HG03460 (cell line): ENCODE measurements at regions not wholly inside any gene's neighbourhood (a gene's known extent, or its start where the extent isn't known, plus 50 kb on each side); places are given as distances from the start of the nearest gene placed in this dataset.

Experiments used
- ATAC-seq: cut with Tn5 transposase; IDR thresholded peaks from one replicate; pipeline ENCODE4 v1.9.1; 2021; ENCODE audit not compliant: unreplicated experiment

DNA sequence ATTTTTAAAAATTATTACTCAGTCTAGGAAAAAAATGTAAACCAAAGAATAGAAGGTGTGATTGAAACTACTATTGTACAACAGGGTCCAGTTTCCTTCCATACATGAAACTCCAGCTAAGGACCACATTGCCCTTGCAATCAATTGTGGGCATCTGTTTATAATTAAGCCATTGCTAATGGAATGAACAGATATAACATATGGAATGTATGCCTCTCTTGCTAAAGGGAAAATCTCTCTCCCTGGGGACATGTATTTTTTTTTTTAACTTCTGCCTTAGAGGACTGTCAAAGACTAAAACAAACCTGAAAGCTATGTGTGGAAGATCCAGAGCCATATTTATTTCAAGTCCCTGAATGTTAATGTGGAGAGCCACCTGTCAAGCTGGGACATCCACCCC is 336.8 kb upstream of the MANEA start:
- no peak for ATAC-seq

DNA sequence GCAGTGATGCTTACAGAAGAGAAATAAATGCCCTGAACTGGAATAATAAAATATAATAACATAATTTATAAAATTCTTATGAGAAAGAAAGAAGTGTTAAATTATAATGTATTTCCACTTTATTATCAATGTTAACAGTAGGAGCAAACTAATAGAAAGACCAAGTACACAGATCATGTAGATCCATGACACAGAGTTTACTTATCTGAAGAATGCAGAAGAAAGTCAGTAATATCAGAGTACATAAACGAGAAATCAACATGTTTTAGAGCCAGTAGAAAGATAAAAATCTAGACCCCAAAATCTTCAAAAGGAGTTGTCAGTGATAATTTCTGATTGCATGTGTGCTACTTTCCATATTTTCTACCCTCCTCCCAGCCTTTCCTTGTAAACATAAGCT is 334.8 kb upstream of the MANEA start:
- no peak for ATAC-seq

DNA sequence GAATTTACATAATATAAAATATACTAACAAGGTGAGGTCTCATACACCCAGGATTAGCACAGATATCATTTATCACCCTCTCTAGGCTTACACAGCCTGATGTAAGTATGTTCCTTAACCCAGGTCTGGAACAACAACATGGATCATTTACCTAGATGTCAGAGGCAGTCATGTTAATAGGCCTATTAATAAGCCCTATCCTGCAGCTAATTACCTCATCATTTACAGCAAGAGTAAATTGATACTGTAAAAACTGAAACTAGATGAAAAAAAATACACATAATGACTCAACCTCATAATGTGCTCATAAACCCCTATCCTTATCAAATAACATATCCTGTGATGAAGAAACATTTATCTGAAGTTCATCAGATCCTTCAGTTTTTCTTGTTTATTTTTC is 334.3 kb upstream of the MANEA start:
- ATAC-seq = no peak

DNA sequence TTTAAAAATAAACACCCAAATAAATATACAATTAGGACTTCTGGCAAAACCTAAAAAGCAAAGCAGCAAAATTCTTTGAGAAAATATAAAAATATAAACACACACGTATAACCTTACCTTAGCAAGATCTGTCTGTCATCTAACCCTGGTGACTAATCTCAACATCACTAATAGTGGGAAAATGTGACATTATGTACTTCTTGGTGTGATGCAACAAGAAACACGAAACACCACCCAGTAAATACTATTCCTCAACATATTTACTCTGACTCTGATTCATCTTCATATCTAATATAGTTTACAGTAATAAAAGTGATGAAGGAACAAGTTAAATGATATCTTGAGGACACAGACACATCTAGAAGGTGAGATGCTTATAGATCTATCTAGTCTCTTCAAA is 332.6 kb upstream of the MANEA start:
- no peak for ATAC-seq

DNA sequence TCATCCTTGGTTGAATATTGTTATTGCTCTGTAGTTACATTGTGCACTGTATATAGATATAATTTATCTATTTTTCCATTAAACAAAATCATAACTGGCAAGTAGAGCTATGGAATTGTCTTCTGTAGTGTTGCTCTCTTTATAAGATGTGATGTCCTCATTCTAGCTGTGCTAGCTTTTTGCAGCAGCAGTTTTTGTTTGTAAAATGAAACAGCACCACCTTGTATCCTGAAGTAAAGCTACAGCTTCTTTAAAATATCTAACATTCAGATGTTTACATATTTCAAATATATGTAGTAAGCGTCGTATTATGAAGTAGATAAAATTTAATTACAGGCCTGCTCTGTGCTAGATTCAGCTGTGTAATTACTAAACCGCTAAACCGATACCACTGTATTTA is 328.8 kb upstream of the MANEA start:
- ATAC-seq = no peak

DNA sequence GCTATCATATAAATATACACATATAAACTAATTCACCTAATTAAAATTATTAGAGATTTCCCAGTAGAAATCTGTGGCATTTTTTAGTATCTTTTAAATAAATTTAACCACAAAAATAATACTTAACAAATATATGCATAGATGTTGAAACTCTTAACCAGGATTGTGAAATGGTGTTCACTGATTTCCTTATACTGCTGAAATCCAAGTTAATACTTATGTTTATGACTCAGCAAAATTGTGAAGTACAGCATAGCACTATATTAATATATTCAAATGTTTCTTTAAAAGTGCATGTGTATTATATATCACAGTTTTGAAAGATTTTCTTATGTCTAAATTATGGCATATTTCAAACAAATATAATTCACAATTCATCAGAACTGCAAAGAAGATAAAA is 328.2 kb upstream of the MANEA start:
- no peak for ATAC-seq

DNA sequence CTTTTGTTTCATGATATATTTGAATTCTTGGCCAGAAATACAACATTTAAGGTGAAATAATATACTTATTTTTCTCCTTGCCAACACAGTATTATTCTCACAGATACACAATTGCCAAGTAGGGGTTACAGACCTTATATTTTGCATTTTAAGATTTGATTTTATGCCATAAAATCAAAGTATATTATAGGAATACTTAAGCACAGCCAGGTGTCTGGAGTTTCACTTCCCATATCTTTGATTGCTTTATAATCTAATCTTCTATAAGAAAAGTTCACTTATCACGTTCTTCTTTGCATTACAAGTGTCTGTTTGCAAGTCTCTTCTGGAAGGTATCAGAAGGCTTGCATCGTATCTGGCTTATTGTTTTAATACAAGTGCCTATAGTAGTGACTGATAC is 327.7 kb upstream of the MANEA start:
- no peak for ATAC-seq

DNA sequence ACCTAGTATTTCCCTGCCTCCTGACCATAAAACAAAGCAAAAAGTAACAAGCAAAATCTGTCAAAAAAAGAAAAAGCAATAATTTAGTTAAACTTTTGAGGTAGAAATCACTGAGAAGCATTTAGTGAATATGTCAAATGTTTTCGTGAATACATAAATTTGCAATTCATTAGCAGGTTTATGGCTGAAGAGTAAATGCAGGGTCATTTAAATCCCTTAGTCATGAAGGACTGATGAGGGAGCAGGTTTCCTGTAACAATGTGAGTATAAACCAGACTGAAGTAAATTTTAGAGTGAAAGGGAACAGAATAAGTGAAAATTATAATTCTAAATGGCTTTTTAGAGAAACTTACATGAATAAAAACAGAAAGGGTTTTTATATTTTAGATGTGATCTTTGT is 313.5 kb upstream of the MANEA start:
- no peak for ATAC-seq

DNA sequence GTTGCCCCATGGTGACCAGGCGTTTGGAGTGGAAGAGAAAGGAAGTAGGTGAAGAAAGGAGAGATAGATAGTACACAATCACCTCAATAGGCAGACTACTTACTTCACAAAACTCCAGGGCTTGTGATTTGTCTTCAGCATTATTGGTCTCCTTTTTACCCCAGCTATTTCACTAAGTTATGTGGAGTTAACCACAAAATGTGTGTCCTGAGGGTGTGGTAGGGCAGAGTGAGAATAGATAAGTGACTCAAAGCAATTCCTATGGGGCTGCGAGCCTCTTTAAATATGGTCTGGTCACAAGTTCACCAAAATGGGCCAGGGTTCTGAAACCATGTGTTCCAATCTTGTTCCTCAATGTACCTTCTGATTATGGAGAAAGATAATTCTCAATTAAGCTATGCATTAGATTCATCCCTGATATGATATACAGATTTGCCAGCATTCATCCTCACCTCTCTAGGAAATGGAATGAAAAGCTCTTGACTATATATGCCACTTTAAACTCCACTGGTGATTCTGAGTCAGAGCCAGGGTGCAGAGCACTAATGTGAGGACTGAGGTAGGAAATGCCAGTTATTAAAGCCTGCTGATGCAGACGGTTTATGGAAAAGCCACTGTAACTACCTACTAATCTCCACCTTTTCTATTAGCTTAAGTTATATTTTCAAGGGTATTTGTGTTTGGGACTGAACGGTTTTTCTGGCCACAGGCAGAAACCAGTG is 310.6 kb upstream of the MANEA start:
- ATAC-seq = no peak

DNA sequence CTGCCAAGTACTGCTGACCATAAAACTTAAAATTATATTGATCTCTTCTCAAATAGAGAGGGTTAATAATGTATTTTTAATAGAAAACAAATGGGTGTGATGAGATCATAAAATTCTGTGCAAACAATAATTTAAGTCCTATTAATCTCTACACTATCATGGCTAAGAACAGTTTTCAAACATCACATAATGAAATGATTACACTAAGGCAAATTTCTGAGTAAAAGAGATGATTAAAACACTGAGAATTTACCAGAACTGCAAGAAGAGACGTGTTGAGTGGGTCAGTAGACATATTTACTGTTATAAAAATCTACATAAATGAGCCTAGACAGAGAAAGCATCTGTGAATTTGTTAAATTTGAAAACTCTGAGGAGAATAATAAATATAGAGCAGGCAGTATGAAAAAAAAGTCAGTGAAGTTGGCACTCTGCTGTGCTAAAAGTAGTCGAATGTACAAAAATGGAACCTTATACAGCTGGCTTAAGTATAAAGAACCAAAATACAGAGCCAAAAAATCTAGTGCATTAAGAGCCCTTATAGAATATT is 302.6 kb upstream of the MANEA start:
- no peak for ATAC-seq

DNA sequence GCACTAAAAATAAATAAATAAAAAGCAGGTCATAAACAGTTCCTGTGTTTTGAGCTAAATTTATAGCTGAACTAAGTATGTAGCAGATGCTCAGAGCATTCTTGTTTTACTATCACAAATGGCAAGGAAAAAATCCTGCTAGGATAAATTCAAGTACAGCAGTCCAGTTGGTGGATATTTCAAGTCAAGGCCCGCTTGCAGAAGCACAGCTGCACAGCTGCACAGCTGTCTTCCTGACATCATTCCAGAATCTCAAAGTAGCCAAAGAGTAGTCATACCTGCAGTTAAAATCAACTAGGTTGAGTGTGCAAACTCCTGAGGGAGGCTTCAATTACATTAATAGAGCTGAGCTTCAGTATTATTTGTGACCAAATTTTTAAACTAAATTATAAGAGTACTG is 297.7 kb upstream of the MANEA start:
- no peak for ATAC-seq

DNA sequence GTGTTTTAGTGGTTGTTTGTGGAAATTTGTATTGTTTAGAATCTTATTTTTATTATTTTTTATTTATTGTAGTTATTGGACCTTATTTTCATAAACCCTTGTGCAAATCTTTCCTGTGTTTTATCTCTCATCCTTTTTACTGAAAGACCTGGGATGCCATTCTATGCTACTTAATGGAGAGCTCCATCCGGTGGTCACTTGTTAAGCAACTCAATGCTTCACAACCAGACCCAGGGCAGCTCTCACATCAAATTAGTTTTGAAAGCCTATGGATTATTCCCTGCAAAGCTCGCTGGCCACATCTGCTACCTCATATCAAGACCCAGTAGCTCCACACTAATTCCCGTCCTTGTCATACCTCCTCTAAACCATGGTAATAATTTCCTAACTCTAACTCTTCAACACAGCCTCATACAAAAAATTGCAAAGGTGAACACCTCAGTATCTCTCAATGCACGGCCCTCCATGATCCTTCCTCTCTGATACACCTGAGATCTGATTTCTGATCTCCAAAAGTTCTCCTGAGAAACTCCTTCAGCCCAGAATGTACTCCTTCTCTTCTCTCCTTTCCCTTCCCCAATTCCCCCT is 296.6 kb upstream of the MANEA start:
- peak; percentile 51 for ATAC-seq

DNA sequence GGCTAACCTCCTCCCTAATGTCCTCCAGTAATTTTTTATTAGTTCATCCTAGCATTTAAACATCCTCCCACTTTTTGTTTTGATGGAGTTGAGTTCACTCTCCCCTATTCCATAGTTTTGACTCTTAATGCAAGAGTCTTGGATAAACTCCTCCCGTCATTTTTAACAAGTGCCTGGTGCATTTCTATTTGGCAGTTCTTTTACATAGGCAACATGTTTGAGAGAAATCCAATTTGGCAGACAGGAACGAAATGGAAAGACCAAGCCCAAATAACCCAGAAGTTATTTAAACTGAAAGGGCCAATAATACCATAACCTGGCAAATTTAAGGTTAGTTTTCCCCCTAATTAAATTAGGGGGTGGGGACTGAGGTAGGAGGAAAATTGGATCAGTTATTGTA is 291.5 kb upstream of the MANEA start:
- ATAC-seq = no peak

DNA sequence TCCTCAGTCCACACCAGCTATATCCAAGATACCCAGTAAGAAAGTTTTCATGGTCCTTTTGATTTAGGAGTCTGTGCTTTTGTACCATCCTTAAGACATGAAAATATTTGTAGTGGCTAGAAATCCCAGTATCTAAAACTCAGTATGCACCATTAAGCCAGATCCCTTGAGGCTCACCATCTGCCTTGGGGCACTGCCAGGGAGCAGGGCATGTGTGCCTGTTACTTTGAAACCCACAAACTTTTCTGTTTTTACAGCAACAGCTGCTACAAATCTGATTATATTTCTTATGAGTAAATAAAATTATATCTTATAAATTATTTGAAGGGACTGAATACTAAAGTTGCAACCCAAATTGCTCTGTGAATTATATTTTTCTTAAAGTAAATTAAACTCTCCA is 290.5 kb upstream of the MANEA start:
- no peak for ATAC-seq

DNA sequence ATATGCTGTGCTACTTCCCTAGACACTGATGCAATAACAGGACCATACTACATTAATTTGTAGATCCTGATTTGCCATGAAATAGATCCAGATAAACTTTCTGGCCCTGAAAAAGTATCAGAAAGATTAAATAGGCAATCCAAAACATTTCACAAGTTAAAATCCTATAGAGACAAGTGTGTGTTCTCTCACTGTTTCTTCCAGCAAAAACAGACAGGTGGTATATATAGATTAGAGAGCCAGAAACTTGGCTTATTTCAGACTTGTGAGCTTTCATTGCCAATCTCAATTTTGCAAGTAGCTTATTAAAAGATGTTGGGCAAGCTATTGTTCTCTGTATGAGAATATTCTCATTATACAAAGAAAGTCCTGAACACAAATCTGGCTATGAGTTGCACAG is 289.1 kb upstream of the MANEA start:
- no peak for ATAC-seq

DNA sequence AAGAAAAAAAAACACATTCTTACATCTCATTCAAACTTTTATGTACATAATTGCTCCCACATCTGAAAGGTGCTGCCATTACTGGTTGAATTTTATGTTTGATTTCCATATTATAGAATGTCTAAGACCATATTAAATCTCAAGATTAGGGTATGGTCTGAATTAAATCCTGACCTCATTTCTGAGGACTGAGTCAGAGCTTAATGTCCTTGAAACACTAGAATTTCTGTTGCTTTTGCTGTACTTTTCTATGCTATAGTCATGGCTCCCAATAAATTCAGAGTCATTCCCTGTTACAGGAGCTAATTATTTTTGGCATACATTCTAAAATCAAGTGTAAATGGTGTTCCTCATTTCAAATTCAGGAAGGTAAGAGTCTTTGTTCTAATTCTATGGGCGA is 285.3 kb upstream of the MANEA start:
- ATAC-seq = no peak

DNA sequence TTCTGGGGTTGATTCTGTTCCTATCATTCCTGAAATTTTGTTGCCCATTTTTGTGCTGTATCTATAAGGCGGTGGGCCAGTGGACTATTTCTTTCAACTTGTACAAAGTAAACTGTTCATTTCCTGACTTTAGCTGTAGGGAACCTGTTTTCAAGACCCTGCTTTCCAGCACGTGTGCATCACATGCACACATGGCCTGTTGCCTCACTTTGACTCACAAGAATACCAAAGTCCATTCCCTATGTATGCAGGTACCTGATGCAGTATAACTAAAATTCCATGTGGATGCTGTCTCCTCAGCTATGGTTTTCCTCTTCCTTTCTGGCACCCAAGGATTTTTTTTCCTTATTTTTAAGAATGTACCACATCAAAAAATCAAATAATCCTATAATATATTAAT is 284.1 kb upstream of the MANEA start:
- ATAC-seq = no peak

DNA sequence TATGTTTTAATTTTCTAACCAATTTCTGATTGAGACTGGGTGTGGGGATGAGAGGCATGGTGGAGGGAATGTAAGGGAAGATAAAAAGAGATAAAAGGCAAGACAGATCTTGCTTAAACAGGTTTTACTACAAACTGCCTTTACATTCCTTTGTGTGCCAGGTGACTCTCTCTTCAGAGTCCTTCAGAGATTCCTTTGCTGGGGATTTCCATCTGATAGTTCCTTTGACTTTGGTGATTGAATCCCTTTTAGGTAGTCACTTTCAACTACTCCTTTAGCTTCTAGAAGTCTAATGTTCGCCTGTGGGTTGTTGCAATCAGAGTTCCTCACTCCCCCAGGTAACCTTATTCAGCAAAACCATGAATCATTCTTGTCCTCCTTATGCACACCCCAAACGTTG is 283.3 kb upstream of the MANEA start:
- no peak for ATAC-seq

DNA sequence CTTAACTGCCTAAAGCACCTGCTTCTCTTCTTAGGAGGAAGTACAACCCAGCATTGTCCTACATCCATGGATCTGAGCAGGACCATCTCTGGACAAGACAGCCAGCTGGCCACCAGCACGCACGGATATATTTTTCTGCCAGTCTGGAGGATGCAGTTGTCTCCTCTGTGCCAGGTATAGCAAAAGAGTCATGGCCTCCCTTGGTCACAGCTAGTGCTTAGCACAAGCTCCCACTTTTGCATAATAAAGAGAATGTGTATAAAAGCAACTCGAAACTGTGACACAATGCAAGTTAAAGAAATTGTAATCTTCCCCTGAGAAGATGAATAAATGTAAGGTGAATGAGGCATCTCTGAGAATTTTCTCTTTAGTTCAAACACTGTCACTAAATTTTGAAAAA is 267.8 kb upstream of the MANEA start:
- ATAC-seq = no peak

DNA sequence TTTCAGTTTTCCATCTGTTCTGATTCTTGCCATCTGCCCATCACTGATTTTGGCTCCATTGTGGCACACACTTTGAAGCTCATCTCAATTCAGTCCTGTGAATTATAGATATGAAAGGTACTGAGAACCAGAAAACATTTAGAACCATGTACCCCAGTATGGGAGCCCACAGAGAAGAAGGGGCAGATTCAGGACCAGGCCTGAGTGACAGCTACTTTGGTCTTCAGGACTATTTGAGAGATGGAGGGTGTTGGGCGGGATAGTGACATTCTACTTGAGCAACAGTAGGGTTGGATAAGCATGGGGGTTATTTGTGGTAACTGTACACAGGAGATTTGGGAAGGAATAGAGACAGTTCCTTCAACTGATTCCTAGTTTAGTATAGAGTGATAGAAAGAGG is 259.2 kb upstream of the MANEA start:
- no peak for ATAC-seq

DNA sequence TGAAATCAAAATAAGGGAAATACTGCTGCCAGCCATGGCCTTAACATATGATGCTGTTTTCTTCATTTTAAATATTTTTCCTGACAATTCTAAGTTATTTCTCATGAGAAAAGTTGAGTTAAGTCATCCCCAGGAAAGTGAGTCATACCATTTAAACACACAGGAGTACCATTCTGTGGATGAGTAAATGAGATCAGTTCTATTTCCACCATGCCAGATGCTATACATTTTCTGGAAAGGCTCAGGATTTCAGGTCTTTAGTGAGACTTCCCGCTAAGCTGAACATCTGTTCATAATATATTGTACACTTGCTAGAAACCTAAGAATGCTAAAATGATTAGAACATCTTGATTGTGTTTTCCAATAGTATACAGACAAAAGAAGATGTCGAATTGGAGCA is 256.2 kb upstream of the MANEA start:
- no peak for ATAC-seq

DNA sequence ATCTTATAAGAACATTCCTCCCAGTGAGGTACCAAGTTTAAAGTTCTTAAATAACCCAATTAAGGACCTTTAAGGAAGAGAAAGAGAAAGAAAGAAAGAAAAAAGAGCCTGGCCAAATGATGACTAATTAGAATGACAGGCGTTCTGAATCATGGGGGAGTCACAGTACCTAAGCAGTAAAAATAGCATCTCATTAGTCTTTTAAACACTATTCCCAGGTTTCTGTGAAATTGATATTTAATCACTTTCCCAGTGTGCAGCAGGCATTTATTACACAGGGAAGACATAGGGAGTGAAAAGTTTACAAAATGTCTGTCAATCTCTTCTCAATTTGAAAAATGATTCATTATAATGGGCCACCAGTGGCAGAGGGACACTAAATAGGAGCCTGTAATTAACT is 251.4 kb upstream of the MANEA start:
- ATAC-seq = no peak

DNA sequence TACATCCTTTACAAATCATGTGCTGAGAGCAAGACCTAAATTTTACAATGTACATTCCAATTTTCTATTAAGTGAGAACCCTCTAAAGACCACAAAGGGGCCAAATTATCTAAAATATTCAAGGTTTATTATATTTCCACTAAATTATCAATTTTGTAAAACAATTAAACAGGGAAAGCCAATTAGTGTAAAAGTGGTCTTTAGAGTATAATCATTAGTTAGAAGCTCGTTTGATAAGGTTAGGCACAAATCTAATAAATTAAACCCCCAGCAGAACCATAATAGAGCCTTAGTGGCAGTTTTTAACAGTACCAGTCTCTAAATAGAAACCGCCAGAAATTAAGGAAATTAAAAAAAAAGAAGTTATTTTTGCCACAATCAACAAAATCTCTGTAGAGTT is 249.1 kb upstream of the MANEA start:
- no peak for ATAC-seq
